HG03378 (cell line): ENCODE measurements at regions not wholly inside any gene's neighbourhood (a gene's known extent, or its start where the extent isn't known, plus 50 kb on each side); places are given as distances from the start of the nearest gene placed in this dataset.

Source experiments
- ATAC-seq: cut with Tn5 transposase; IDR thresholded peaks from one replicate; pipeline ENCODE4 v1.9.1; 2021; ENCODE audit warnings: mild to moderate bottlenecking, moderate library complexity; ENCODE audit not compliant: unreplicated experiment

GRCh38 chr7:156549636-156550035 lies 90.9 kb upstream of the RNF32 start:
- ATAC-seq = no peak

- no peak for ATAC-seq
Observed at GRCh38 chr7:156547884-156548561, 92.6 kb upstream of the RNF32 start.

GRCh38 chr7:156545979-156546378 lies 94.6 kb upstream of the RNF32 start:
- no peak for ATAC-seq

GRCh38 chr7:156544919-156545715 lies 95.5 kb upstream of the RNF32 start:
- no peak for ATAC-seq

GRCh38 chr7:156543699-156544598 lies 96.6 kb upstream of the RNF32 start:
- ATAC-seq = no peak

GRCh38 chr7:156540619-156541165 lies 99.9 kb upstream of the RNF32 start:
- no peak for ATAC-seq

GRCh38 chr7:156539999-156540398 lies 100.6 kb upstream of the RNF32 start:
- ATAC-seq = no peak

- no peak for ATAC-seq
Observed at GRCh38 chr7:156537006-156537405, 103.6 kb upstream of the RNF32 start.

GRCh38 chr7:156534925-156535324 lies 105.6 kb upstream of the RNF32 start:
- no peak for ATAC-seq

GRCh38 chr7:156533964-156534363 lies 106.6 kb upstream of the RNF32 start:
- no peak for ATAC-seq

GRCh38 chr7:156533420-156533819 lies 107.2 kb upstream of the RNF32 start:
- no peak for ATAC-seq

GRCh38 chr7:156532016-156532602 lies 108.5 kb upstream of the RNF32 start:
- no peak for ATAC-seq

- no peak for ATAC-seq
Observed at GRCh38 chr7:156529956-156530355, 110.6 kb upstream of the RNF32 start.

GRCh38 chr7:156527458-156527890 lies 113.1 kb upstream of the RNF32 start:
- no peak for ATAC-seq

GRCh38 chr7:156524818-156525597 lies 115.6 kb upstream of the RNF32 start:
- no peak for ATAC-seq

GRCh38 chr7:156523447-156524048 lies 117.0 kb upstream of the RNF32 start:
- no peak for ATAC-seq

- ATAC-seq = no peak
Observed at GRCh38 chr7:156522801-156523200, 117.8 kb upstream of the RNF32 start.

- no peak for ATAC-seq
Observed at GRCh38 chr7:156519070-156519469, 121.5 kb upstream of the RNF32 start.

GRCh38 chr7:156518466-156518865 lies 122.1 kb upstream of the RNF32 start:
- ATAC-seq = no peak
